GM23338 (cell line): ENCODE measurements at regions not wholly inside any gene's neighbourhood (a gene's known extent, or its start where the extent isn't known, plus 50 kb on each side); places are given as distances from the start of the nearest gene placed in this dataset.

Experiments
- ATAC-seq: fragments of 200-7000 bp; cut with Tn5 transposase; 3 replicates; pipeline ENCODE4 v1.9.1; 2020
- DNase-seq: peaks from one replicate; pipeline ENCODE4 v3.0.0-alpha.2; 2015; ENCODE audit warnings: low spot score
- H2AFZ ChIP-seq: fragments of 200-600 bp; sonication (generic); 2 replicates; pipeline ENCODE4 v1.8.0; 2016; ENCODE audit warnings: antibody characterized with exemption, mild to moderate bottlenecking, moderate library complexity
- H3F3A ChIP-seq: fragments of 200-600 bp; sonication (generic); replicated peaks from 2 replicates; pipeline ENCODE4 v1.8.0; 2017; ENCODE audit warnings: antibody characterized with exemption, mixed run types, low read depth
- H3K27ac ChIP-seq: fragments of 200-600 bp; sonication (generic); 2 replicates; pipeline ENCODE4 v1.6.1; 2016; ENCODE audit warnings: low read depth
- H3K27me3 ChIP-seq: fragments of 200-600 bp; sonication (generic); 2 replicates; pipeline ENCODE4 v1.8.0; 2016; ENCODE audit warnings: mild to moderate bottlenecking, mixed run types, moderate library complexity; ENCODE audit not compliant: insufficient read depth
- H3K36me3 ChIP-seq: fragments of 200-600 bp; sonication (generic); 2 replicates; pipeline ENCODE4 v1.8.0; 2016; ENCODE audit warnings: mild to moderate bottlenecking; ENCODE audit not compliant: insufficient read depth
- H3K4me1 ChIP-seq: fragments of 200-600 bp; sonication (generic); 2 replicates; pipeline ENCODE4 v1.8.0; 2016; ENCODE audit warnings: mild to moderate bottlenecking, moderate library complexity; ENCODE audit not compliant: insufficient read depth
- H3K4me2 ChIP-seq: fragments of 200-600 bp; sonication (generic); 2 replicates; pipeline ENCODE4 v1.7.1; 2017; ENCODE audit warnings: mixed run types
- H3K4me3 ChIP-seq: fragments of 200-600 bp; sonication (generic); 2 replicates; pipeline ENCODE4 v1.6.1; 2016; ENCODE audit warnings: mixed run types
- H3K79me2 ChIP-seq: fragments of 200-600 bp; sonication (generic); replicated peaks from 2 replicates; pipeline ENCODE4 v1.8.0; 2017; ENCODE audit warnings: mild to moderate bottlenecking; ENCODE audit not compliant: insufficient read depth
- H3K9me2 ChIP-seq: fragments of 200-600 bp; sonication (generic); 2 replicates; pipeline ENCODE4 v1.8.0; 2017; ENCODE audit not compliant: insufficient read depth
- H4K20me1 ChIP-seq: fragments of 200-600 bp; sonication (generic); replicated peaks from 2 replicates; pipeline ENCODE4 v1.8.0; 2017; ENCODE audit warnings: mild to moderate bottlenecking; ENCODE audit not compliant: insufficient read depth
- H3K27ac Mint-ChIP-seq: 2 replicates; pipeline ENCODE4 v1.8.0; 2020; ENCODE audit warnings: inconsistent platforms, mild to moderate bottlenecking, moderate library complexity, mixed read lengths
- H3K27me3 Mint-ChIP-seq: 3 replicates; pipeline ENCODE4 v1.8.0; 2022; ENCODE audit warnings: low read depth, mild to moderate bottlenecking, moderate library complexity, mixed read lengths, inconsistent platforms; ENCODE audit not compliant: insufficient read depth, poor library complexity
- H3K36me3 Mint-ChIP-seq: 3 replicates; pipeline ENCODE4 v1.8.0; 2021; ENCODE audit warnings: low read depth, mild to moderate bottlenecking, inconsistent platforms, moderate library complexity, mixed read lengths
- H3K4me1 Mint-ChIP-seq: 3 replicates; pipeline ENCODE4 v1.8.0; 2020; ENCODE audit warnings: mild to moderate bottlenecking, inconsistent platforms, mixed read lengths
- H3K4me3 Mint-ChIP-seq: 3 replicates; pipeline ENCODE4 v1.8.0; 2021; ENCODE audit warnings: moderate library complexity, mild to moderate bottlenecking, inconsistent platforms, mixed read lengths
- H3K9me3 Mint-ChIP-seq: 3 replicates; pipeline ENCODE4 v1.8.0; 2020; ENCODE audit warnings: moderate library complexity, mild to moderate bottlenecking, inconsistent platforms, mixed read lengths
- CREB1 ChIP-seq: fragments of 250-450 bp; sonication (Bioruptor Pico); IDR thresholded peaks from 2 replicates; pipeline ENCODE4 v1.5.0; 2020; ENCODE audit warnings: low read depth, mild to moderate bottlenecking, moderate library complexity
- EZH2 ChIP-seq: fragments of 200-600 bp; sonication (generic); IDR thresholded peaks from one replicate; pipeline ENCODE4 v1.8.0; 2017; ENCODE audit warnings: antibody characterized with exemption, mild to moderate bottlenecking, low read depth; ENCODE audit not compliant: unreplicated experiment
- EZH2phosphoT487 ChIP-seq: fragments of 200-600 bp; sonication (generic); IDR thresholded peaks from one replicate; pipeline ENCODE4 v1.8.1; 2018; ENCODE audit warnings: antibody characterized with exemption; ENCODE audit not compliant: unreplicated experiment
- JUNB ChIP-seq: IDR thresholded peaks from one replicate; pipeline ENCODE4 v1.6.1; 2016; ENCODE audit warnings: antibody characterized with exemption; ENCODE audit not compliant: unreplicated experiment
- NANOG ChIP-seq: IDR thresholded peaks from 2 replicates; pipeline ENCODE4 v1.6.1; 2016; ENCODE audit warnings: antibody characterized with exemption, borderline replicate concordance
- POLR2AphosphoS5 ChIP-seq: IDR thresholded peaks from 2 replicates; pipeline ENCODE4 v1.6.1; 2016; ENCODE audit warnings: antibody characterized with exemption, low read depth
- ZNF114 ChIP-seq: fragments of 250-450 bp; sonication (Bioruptor Pico); IDR thresholded peaks from 2 replicates; pipeline ENCODE4 v1.5.0; 2020; ENCODE audit warnings: mild to moderate bottlenecking, moderate library complexity
- TF ChIP-seq, protein P1 (sequence below): fragments of 250-450 bp; sonication (Bioruptor Pico); IDR thresholded peaks from 2 replicates; pipeline ENCODE4 v1.5.0; 2020; ENCODE audit warnings: mild to moderate bottlenecking, moderate library complexity
- TF ChIP-seq, protein P2 (sequence below): IDR thresholded peaks from 2 replicates; pipeline ENCODE4 v1.6.1; 2016; ENCODE audit warnings: antibody characterized with exemption
- TF ChIP-seq, protein P3 (sequence below): IDR thresholded peaks from one replicate; pipeline ENCODE4 v1.6.1; 2018; ENCODE audit warnings: antibody characterized with exemption; ENCODE audit not compliant: unreplicated experiment
- TF ChIP-seq, protein P4 (sequence below), 2 experiments: fragments of 200-600 bp in 1 of 2; sonication (generic) in 1 of 2; conservative IDR thresholded peaks; 2 replicates each; pipeline versions ENCODE4 v1.5.1 to v1.6.1; 2016 to 2017; ENCODE audit warnings: antibody characterized with exemption in 2 of 2, low read depth in 2 of 2, mild to moderate bottlenecking in 2 of 2, moderate library complexity in 1 of 2

DNA sequence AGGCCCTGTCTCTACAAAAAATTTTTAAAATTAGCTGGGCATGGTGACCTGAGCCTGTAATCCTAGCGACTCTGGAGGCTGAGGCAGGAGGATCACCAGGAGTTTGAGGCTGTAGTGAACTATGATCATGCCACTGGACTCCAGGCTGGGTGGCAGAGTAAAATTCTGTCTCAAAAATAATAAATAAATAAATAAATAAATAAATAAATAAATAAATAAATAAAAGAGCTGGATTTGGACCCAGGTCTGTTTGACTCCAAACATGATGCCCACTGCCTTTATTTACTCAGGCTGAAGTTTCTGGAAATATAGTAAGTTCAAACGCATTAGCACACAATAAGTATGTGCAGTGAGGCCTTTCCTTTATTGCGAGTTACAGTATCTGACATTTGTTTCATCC lies 75.0 kb downstream of the THNSL2 start (continued):
- TF ChIP-seq, protein P1, sequence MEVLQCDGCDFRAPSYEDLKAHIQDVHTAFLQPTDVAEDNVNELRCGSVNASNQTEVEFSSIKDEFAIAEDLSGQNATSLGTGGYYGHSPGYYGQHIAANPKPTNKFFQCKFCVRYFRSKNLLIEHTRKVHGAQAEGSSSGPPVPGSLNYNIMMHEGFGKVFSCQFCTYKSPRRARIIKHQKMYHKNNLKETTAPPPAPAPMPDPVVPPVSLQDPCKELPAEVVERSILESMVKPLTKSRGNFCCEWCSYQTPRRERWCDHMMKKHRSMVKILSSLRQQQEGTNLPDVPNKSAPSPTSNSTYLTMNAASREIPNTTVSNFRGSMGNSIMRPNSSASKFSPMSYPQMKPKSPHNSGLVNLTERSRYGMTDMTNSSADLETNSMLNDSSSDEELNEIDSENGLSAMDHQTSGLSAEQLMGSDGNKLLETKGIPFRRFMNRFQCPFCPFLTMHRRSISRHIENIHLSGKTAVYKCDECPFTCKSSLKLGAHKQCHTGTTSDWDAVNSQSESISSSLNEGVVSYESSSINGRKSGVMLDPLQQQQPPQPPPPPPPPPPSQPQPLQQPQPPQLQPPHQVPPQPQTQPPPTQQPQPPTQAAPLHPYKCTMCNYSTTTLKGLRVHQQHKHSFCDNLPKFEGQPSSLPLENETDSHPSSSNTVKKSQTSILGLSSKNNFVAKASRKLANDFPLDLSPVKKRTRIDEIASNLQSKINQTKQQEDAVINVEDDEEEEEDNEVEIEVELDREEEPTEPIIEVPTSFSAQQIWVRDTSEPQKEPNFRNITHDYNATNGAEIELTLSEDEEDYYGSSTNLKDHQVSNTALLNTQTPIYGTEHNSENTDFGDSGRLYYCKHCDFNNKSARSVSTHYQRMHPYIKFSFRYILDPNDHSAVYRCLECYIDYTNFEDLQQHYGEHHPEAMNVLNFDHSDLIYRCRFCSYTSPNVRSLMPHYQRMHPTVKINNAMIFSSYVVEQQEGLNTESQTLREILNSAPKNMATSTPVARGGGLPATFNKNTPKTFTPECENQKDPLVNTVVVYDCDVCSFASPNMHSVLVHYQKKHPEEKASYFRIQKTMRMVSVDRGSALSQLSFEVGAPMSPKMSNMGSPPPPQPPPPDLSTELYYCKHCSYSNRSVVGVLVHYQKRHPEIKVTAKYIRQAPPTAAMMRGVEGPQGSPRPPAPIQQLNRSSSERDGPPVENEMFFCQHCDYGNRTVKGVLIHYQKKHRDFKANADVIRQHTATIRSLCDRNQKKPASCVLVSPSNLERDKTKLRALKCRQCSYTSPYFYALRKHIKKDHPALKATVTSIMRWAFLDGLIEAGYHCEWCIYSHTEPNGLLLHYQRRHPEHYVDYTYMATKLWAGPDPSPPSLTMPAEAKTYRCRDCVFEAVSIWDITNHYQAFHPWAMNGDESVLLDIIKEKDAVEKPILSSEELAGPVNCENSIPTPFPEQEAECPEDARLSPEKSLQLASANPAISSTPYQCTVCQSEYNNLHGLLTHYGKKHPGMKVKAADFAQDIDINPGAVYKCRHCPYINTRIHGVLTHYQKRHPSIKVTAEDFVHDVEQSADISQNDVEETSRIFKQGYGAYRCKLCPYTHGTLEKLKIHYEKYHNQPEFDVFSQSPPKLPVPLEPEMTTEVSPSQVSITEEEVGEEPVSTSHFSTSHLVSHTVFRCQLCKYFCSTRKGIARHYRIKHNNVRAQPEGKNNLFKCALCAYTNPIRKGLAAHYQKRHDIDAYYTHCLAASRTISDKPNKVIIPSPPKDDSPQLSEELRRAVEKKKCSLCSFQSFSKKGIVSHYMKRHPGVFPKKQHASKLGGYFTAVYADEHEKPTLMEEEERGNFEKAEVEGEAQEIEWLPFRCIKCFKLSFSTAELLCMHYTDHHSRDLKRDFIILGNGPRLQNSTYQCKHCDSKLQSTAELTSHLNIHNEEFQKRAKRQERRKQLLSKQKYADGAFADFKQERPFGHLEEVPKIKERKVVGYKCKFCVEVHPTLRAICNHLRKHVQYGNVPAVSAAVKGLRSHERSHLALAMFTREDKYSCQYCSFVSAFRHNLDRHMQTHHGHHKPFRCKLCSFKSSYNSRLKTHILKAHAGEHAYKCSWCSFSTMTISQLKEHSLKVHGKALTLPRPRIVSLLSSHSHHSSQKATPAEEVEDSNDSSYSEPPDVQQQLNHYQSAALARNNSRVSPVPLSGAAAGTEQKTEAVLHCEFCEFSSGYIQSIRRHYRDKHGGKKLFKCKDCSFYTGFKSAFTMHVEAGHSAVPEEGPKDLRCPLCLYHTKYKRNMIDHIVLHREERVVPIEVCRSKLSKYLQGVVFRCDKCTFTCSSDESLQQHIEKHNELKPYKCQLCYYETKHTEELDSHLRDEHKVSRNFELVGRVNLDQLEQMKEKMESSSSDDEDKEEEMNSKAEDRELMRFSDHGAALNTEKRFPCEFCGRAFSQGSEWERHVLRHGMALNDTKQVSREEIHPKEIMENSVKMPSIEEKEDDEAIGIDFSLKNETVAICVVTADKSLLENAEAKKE (CRISPR knock-in tag), result no peak
- TF ChIP-seq EZH2phosphoT487, result no peak
- no peak for TF ChIP-seq NANOG
- no peak for TF ChIP-seq JUNB

DNA sequence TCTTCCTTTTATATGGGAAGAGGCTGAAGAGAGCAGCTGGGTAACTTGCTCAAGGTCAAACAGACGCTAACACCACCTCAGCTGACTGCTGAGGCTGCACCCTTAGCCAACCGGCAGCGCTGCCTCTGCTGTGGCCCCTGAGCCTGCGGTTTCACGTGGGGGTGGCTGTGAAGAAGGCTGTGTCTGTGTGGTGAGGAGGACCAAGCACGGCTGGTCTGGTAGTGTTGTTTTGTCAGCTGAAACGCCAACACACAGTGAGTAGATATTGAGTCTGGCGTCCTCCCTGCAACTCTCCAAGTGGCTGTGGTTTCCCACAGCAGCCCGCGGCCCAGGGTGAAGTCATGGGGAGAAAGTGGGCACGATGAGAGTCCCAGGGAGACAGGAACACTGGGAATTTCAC lies 69.6 kb downstream of the THNSL2 start:
- H3K9me2 ChIP-seq, result no peaks in the 10 kb centered on the region
- H3K36me3 Mint-ChIP-seq, result peaks cover 14% of the 10 kb centered on the region
- no peak for DNase-seq
- ATAC-seq, result no peak
- H3K9me3 Mint-ChIP-seq, result peaks cover 25% of the 10 kb centered on the region
- no peak overlapping the region for H3K27ac Mint-ChIP-seq
- H3K27me3 Mint-ChIP-seq, result peaks cover 4% of the 10 kb centered on the region
- no peaks in the 10 kb centered on the region for H4K20me1 ChIP-seq
- H3K36me3 ChIP-seq, result peaks cover 4% of the 10 kb centered on the region; the same call in 1 of the 2 replicates
- H3K4me3 ChIP-seq, result no peak overlapping the region
- H3K4me2 ChIP-seq, result no peak overlapping the region
- H3K27me3 ChIP-seq, result no peaks in the 10 kb centered on the region
- H3K79me2 ChIP-seq, result no peaks in the 10 kb centered on the region
- no peak overlapping the region for H2AFZ ChIP-seq
- no peaks in the 10 kb centered on the region for H3K4me1 ChIP-seq
- no peak overlapping the region for H3K4me3 Mint-ChIP-seq
- H3F3A ChIP-seq, result no peaks in the 10 kb centered on the region
- no peak overlapping the region for H3K27ac ChIP-seq
- H3K4me1 Mint-ChIP-seq, result no peaks in the 10 kb centered on the region
- TF ChIP-seq, protein P2, sequence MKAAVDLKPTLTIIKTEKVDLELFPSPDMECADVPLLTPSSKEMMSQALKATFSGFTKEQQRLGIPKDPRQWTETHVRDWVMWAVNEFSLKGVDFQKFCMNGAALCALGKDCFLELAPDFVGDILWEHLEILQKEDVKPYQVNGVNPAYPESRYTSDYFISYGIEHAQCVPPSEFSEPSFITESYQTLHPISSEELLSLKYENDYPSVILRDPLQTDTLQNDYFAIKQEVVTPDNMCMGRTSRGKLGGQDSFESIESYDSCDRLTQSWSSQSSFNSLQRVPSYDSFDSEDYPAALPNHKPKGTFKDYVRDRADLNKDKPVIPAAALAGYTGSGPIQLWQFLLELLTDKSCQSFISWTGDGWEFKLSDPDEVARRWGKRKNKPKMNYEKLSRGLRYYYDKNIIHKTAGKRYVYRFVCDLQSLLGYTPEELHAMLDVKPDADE, result no peak
- no peak for TF ChIP-seq EZH2phosphoT487
- no peak for TF ChIP-seq CREB1 (CRISPR knock-in tag)
- TF ChIP-seq, protein P3, sequence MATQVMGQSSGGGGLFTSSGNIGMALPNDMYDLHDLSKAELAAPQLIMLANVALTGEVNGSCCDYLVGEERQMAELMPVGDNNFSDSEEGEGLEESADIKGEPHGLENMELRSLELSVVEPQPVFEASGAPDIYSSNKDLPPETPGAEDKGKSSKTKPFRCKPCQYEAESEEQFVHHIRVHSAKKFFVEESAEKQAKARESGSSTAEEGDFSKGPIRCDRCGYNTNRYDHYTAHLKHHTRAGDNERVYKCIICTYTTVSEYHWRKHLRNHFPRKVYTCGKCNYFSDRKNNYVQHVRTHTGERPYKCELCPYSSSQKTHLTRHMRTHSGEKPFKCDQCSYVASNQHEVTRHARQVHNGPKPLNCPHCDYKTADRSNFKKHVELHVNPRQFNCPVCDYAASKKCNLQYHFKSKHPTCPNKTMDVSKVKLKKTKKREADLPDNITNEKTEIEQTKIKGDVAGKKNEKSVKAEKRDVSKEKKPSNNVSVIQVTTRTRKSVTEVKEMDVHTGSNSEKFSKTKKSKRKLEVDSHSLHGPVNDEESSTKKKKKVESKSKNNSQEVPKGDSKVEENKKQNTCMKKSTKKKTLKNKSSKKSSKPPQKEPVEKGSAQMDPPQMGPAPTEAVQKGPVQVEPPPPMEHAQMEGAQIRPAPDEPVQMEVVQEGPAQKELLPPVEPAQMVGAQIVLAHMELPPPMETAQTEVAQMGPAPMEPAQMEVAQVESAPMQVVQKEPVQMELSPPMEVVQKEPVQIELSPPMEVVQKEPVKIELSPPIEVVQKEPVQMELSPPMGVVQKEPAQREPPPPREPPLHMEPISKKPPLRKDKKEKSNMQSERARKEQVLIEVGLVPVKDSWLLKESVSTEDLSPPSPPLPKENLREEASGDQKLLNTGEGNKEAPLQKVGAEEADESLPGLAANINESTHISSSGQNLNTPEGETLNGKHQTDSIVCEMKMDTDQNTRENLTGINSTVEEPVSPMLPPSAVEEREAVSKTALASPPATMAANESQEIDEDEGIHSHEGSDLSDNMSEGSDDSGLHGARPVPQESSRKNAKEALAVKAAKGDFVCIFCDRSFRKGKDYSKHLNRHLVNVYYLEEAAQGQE, result no peak
- no peak for TF ChIP-seq JUNB
- no peak for TF ChIP-seq ZNF114 (CRISPR knock-in tag)
- TF ChIP-seq EZH2, result no peak
- TF ChIP-seq NANOG, result no peak
- no peak for TF ChIP-seq POLR2AphosphoS5
- TF ChIP-seq, protein P4, sequence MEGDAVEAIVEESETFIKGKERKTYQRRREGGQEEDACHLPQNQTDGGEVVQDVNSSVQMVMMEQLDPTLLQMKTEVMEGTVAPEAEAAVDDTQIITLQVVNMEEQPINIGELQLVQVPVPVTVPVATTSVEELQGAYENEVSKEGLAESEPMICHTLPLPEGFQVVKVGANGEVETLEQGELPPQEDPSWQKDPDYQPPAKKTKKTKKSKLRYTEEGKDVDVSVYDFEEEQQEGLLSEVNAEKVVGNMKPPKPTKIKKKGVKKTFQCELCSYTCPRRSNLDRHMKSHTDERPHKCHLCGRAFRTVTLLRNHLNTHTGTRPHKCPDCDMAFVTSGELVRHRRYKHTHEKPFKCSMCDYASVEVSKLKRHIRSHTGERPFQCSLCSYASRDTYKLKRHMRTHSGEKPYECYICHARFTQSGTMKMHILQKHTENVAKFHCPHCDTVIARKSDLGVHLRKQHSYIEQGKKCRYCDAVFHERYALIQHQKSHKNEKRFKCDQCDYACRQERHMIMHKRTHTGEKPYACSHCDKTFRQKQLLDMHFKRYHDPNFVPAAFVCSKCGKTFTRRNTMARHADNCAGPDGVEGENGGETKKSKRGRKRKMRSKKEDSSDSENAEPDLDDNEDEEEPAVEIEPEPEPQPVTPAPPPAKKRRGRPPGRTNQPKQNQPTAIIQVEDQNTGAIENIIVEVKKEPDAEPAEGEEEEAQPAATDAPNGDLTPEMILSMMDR (conservative IDR thresholded peaks at IDR 0.05; ENCODE audit: low read depth in 2 of 2), result no peak
